Fibroblast of skin of back (primary cell): ENCODE measurements at regions not wholly inside any gene's neighbourhood (a gene's known extent, or its start where the extent isn't known, plus 50 kb on each side); places are given as distances from the start of the nearest gene placed in this dataset.

Experiments used
- DNase-seq: peaks from one replicate; pipeline ENCODE4 v3.0.0-alpha.2; 2013

DNA sequence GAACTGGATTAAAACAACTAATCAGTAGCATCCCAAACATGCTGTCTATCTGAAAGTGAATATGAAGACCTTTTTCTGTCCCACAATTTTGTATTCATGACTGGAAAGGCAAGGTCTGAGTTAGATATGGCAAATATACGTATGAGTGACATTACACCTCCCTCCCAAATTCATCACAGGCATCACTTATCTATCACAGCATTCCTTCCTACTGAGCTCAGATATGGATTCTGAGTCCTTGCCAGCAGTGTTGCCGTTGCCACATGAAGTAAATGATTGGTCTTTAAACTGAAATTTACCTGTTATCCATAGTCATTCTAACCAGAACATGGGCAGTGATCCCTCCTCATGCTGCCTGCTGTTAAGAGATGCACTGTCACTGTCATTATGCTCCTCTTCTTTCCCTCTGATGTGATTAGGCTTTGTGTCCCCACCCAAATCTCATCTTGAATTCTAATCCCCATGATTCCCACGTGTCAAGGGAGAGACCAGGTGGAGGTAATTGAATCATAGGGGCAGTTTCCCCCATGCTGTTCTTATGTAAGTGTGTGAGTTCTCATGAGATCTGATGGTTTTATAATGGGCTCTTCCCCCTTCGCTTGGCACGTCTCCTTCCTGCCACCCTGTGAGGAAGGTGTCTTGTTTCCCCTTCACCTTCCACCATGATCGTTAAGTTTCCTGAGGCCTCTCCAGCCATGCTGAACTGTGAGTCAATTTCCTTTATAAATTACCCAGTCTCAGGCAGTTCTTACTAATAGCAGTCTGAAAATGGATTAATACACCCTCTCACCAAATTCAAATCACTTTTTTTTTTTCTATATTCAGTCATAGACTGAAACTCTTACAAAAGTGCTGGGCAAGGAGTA lies 288.4 kb downstream of the NUAK1 start:
- peak; percentile 38 for DNase-seq

GRCh38 chr12:105852496-105852895 lies 286.3 kb downstream of the NUAK1 start:
- DNase-seq = no peak

DNA sequence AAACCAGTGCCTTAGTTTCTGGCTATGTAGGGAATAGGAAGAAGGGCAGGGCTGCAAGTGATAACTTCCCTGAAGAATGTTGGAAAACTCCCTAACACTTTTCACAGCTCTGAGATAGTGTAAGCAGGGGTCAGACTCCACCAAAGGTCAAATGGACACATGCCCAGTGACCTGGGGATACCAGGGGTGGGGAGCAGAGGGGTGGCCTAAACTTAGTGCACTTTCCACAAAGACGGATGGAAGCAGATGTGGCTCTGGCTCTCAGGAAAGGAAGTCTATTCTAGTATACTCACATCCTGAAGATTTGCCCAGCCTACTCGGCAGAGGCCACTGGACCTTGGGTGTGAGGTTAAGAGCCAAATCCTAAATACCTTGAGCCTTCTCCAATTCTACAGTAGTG lies 285.8 kb downstream of the NUAK1 start:
- no peak for DNase-seq

DNA sequence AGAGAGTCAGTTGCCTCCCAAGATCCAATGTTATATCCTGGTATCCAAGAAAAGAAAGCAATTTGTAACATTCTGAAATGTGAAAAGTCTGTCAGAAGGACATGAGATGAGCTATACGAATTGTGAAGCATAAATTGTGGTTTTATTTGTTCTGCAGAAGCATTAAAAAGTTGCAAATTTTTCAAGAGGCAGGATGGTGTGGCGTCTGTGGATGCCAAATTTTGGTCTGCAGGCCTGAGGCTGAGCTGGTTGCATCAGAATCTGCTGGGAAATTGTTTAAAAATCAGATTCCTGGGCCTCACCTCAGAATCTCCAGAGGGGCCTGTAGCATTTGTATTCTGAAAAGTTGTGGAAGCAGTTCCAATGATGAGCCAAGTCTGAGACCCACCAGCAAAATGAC lies 284.7 kb downstream of the NUAK1 start:
- no peak for DNase-seq

DNA sequence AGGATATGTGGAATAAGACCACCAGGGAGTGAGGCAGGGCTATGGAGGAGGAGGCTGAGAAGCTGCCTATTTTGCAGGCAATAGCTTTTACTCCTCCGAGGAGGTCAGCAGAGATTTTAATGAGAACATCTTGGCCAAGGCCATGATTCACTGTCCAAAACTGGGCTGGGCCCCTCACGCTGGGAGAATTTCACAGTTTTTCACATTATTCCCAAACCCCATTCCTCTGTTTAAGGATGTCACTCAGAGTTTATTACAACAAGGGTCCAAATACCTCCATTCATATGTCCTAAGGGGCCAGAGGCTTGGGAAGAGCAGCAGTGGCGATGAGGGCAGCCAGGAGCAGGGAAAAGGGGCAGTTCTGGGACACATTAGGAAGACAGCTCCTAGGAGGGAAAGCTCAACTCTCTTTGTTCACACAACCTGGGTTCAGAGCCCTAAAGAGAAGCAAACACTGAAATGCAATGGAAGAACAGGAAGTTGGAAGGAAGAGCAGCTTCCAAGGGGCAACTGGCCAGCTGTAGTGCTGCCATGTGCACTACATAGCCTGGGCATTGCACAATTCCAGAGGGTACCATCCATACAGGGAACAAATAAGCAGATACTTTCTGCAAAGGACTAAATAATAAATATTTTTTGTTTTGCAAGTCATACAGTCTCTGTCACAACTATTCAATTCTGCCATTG lies 283.2 kb downstream of the NUAK1 start:
- DNase-seq = no peak

DNA sequence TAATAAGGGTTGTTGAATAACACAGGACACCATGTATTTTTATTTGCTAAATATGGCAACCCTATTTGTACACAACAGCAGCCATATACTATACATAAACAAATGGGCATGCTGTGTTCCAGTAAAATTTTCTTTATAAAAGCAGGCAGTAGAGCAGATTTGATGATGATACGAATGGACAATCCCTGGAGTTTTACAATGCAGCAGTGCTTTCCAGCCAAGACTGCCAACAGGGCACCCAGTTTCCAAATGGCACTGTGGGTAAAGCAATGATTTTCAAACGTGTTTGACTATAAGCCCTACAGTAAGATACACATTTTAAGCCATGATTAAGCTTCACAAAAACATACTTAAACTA lies 282.7 kb downstream of the NUAK1 start:
- no peak for DNase-seq

DNA sequence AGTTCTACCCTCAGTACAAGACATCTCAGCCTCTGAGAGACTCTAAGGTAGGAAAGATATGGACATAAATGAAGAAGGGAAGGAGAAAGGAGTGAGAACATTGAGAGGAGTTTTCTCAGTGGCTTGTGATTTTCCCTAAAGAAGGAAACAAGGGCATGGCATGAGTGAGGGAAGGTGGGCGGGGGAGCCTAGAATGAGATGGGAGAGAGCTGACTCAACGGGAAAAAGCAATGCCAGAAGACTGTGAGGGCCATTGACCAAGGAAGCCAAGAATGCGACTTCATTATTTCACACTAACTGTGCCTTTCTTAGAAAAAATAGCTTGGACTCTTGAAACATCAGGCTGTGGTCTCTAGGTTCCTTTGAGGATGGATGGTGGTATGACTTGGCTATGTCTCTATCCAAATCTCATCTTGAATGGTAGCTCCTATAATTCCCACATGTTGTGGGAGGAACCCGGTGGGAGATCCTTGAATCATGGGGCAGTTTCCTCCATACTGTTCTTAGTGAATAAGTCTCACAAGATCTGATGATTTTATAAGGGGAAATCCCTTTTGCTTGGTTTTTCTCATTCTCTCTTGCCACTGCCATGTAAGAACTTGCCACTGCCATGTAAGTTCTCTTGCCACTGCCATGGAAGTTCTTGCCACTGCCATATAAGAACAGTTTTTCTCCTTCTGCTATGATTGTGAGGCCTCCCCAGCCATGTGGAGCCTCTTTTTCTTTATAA lies 279.6 kb downstream of the NUAK1 start:
- DNase-seq = peak; percentile 24

DNA sequence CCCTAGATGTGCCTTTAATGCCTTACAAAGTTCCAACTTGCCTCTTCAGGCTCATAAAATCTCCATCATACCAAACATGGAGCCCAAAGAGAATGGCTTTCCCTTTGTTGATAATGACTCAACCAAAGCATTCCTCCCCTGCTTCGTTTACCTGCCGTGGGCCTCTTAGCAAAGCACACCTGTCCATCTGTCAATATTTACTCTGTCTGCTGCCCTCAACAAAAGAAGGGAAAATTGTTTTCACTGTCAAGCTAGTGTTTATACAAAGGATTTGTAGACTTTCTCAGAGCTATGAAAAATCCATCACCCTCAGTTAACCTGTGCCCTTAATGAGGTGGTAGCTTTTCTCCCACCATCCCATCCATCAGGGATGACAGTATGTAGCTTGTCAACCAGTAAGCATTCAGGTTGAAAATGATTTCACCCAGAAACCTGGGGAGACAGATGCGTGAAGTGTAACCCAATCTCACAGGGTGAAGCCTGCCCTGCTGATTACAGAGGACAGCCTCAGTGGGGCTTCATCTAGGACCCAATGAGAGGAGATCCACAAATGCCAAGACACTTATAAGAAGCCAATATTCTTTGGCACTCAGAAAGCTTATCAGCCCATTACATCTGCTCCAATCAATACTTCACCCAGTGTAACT lies 278.1 kb downstream of the NUAK1 start:
- DNase-seq = no peak

- no peak for DNase-seq
Observed at GRCh38 chr12:105861227-105861626, 277.5 kb downstream of the NUAK1 start.

DNA sequence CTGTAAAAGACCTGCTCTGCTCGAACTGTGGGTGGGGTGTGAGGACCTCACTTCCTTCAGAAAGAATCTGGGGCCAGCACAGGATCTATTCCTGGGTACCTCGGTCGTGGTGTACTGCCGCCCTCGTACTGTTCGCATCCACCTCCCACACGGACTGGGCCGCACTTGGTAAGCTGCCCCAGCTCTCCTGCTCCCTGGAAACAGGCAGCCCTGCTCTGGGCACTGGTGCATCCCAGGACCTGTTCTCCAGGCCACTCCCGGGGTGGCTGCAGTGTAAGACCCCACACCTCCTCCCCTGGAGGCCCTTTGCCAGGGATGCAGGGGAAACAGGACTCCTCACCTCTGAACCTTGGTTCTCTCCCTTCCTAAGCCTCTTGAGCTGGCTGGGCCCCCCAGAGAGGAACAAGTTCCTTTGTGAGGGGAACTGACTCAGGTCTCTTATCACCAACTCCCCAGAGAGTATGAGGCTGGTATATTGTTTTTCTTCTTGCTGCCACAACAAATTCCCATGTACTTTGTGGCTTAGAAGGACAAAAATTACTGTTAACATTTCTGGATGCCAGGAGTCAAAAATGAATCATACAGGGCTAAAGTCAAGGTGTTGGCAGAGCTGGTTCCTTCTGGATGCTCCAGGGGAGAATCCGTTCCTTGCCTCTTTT lies 276.5 kb downstream of the NUAK1 start:
- peak; percentile 76 for DNase-seq

- DNase-seq = no peak
Observed at GRCh38 chr12:105864316-105864715, 274.4 kb downstream of the NUAK1 start.

- no peak for DNase-seq
Observed at GRCh38 chr12:105864901-105865300, 273.9 kb downstream of the NUAK1 start.

- DNase-seq = no peak
Observed at GRCh38 chr12:105865886-105866285, 272.9 kb downstream of the NUAK1 start.

GRCh38 chr12:105874121-105874520 lies 264.6 kb downstream of the NUAK1 start:
- DNase-seq = peak; percentile 7

DNA sequence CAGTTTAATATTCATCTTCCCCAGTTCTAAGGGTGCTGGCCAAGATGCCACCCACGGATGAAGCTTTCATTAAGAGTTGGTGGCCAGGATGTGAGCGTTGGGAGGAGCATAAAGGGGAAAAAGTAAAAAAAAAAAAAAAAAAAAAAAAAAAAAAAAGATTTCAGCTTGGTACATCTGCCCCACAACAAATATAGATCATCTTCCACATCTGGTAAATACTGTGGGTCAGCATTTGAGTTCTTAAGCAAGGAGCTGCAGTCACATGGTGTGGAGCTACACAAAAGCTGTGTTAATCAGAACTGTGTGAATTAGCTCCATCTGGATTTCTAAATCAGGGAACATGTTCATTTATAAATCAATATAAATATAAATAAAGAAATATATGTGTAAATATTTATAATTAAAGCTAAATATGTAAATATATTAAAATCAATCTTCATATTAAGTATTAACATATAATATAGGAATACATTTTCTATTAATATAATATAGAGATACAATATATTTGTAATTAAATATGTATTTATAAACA lies 262.3 kb downstream of the NUAK1 start:
- DNase-seq = no peak

DNA sequence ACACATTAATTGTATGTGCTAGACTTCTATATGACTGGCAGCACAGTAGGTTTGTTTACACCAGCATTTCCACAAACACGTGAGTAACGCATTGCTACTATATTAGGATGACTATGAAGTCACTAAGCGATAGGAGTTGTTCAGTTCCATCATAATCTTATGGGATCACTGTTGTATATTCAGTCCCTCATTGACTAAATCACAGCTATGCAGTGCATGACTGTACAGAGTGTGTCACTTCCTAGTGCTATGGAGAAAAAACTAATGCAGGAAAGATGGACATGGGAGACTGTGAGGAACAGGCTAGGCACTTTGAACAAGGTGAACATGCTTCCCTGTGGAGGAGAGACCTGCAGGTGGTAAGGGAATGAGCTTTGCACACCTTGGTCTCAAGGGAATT lies 259.8 kb downstream of the NUAK1 start:
- DNase-seq = peak; percentile 26

GRCh38 chr12:105880824-105881388 lies 257.8 kb downstream of the NUAK1 start:
- no peak for DNase-seq

- peak; percentile 36 for DNase-seq
Observed at GRCh38 chr12:105882404-105882803, 256.4 kb downstream of the NUAK1 start.

- DNase-seq = no peak
Observed at GRCh38 chr12:105887131-105887530, 251.6 kb downstream of the NUAK1 start.

DNA sequence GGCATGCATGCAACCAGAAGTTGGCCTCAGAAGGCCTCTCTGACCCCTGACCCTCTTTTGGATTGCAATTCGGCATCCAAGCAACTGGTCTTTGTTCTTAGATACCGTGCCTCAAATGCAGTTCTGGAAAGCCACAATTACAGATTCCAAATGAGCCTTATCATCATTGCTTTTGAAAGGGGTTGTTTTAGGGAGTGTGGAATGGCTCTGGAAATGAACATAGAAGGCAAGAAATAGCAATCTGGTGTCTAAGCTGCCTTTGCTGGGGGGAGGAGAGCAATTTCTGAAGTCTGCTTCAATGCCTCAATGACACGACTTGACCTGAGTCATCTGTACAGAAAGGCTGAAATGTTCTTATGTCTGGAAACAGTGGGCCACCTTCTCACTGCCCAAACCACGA lies 250.1 kb downstream of the NUAK1 start:
- peak; percentile 75 for DNase-seq

GRCh38 chr12:105892362-105892910 lies 246.3 kb downstream of the NUAK1 start:
- no peak for DNase-seq
